HK-2 (cell line): ENCODE measurements at regions not wholly inside any gene's neighbourhood (a gene's known extent, or its start where the extent isn't known, plus 50 kb on each side); places are given as distances from the start of the nearest gene placed in this dataset.
"Not testable (repeated sequence)": the region's sequence is repeated elsewhere in the genome, so short reads cannot be mapped to it uniquely, and the experiment has no call there.

Source experiments
- DNase-seq: peaks from one replicate; pipeline ENCODE4 v3.0.0-alpha.2; 2018; ENCODE audit not compliant: unreplicated experiment

GRCh38 chr6:92716638-92717037, 702.7 kb downstream of the EPHA7 start:
- DNase-seq, result no peak

- no peak for DNase-seq
These were observed 703.4 kb downstream of the EPHA7 start for GRCh38 chr6:92715991-92716390.

- DNase-seq, result no peak
These were observed 705.0 kb downstream of the EPHA7 start for GRCh38 chr6:92714346-92714745.

- no peak for DNase-seq
These were observed 709.3 kb downstream of the EPHA7 start for GRCh38 chr6:92710048-92710447.

GRCh38 chr6:92708945-92709344, 710.4 kb downstream of the EPHA7 start:
- DNase-seq, result no peak

GRCh38 chr6:92708270-92708669, 711.1 kb downstream of the EPHA7 start:
- DNase-seq, result no peak

GRCh38 chr6:92706976-92707375, 712.4 kb downstream of the EPHA7 start:
- peak; percentile 7 for DNase-seq

GRCh38 chr6:92701425-92702096, 717.8 kb downstream of the EPHA7 start:
- no peak for DNase-seq

- DNase-seq, result no peak
These were observed 718.9 kb downstream of the EPHA7 start for GRCh38 chr6:92700411-92700810.

GRCh38 chr6:92690997-92691599, 728.3 kb downstream of the EPHA7 start:
- no peak for DNase-seq

GRCh38 chr6:92688342-92688741, 731.0 kb downstream of the EPHA7 start:
- no peak for DNase-seq

- no peak for DNase-seq
These were observed 732.1 kb downstream of the EPHA7 start for GRCh38 chr6:92687278-92687677.

GRCh38 chr6:92684386-92684785, 735.0 kb downstream of the EPHA7 start:
- DNase-seq, result no peak

- DNase-seq, result no peak
These were observed 735.6 kb downstream of the EPHA7 start for GRCh38 chr6:92683748-92684147.

- DNase-seq, result no peak
These were observed 736.6 kb downstream of the EPHA7 start for GRCh38 chr6:92682516-92683398.

- DNase-seq, result no peak
These were observed 738.0 kb downstream of the EPHA7 start for GRCh38 chr6:92681401-92681800.

GRCh38 chr6:92671462-92671861, 747.9 kb downstream of the EPHA7 start:
- DNase-seq, result not testable (repeated sequence)

GRCh38 chr6:92667843-92668242, 751.5 kb downstream of the EPHA7 start:
- no peak for DNase-seq

GRCh38 chr6:92648364-92649086, 770.8 kb downstream of the EPHA7 start:
- no peak for DNase-seq

GRCh38 chr6:92647630-92648029, 771.7 kb downstream of the EPHA7 start:
- no peak for DNase-seq

GRCh38 chr6:92644104-92644791, 775.1 kb downstream of the EPHA7 start:
- DNase-seq, result peak; percentile 19
